Activated T-helper 17 cell treated with anti-CD3 and anti-CD28 coated beads, Interleukin-2, amount 50 U/mL, for 72 hours (primary cell): ENCODE measurements at regions not wholly inside any gene's neighbourhood (a gene's known extent, or its start where the extent isn't known, plus 50 kb on each side); places are given as distances from the start of the nearest gene placed in this dataset.

Source experiments
- ATAC-seq: fragments of 150-1000 bp; cut with Tn5 transposase; replicated peaks from 2 replicates; pipeline ENCODE4 v1.10.0; 2021; ENCODE audit warnings: mild to moderate bottlenecking, moderate library complexity
- H3K27ac Mint-ChIP-seq: one replicate; pipeline ENCODE4 v1.8.0; 2022; ENCODE audit warnings: mixed read lengths
- H3K27me3 Mint-ChIP-seq: one replicate; pipeline ENCODE4 v1.8.0; 2022; ENCODE audit warnings: mixed read lengths
- H3K36me3 Mint-ChIP-seq: one replicate; pipeline ENCODE4 v1.8.0; 2022; ENCODE audit warnings: low read depth, mild to moderate bottlenecking, mixed read lengths
- H3K4me1 Mint-ChIP-seq: one replicate; pipeline ENCODE4 v1.8.0; 2022; ENCODE audit warnings: mixed read lengths
- H3K4me3 Mint-ChIP-seq: one replicate; pipeline ENCODE4 v1.8.0; 2022; ENCODE audit warnings: mild to moderate bottlenecking, mixed read lengths
- H3K9me3 Mint-ChIP-seq: one replicate; pipeline ENCODE4 v1.8.0; 2022; ENCODE audit warnings: mixed read lengths

DNA sequence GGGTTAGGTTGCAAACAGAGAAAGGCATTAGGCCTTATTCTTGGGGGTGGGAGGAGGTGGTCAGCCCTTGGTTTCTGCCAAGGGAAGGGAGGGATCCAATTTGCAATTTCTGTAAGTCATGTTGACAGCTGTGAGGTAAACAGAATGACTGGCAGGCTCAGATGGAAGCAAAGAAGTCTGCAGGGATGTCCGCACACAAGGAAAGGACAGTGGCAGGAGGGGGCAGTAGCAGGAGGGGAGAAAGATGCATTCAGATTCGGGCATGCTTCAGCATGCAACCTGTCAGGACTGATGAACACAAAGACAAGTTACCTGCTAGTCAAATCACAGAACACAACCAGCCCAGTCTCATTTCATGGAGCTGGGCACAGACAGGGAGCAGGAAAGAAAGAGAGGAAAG lies 217.9 kb upstream of the FOXA2 start:
- Mint-ChIP-seq H3K4me3 (no peak overlapping the region), H3K27me3 (peaks cover 10% of the 10 kb centered on the region), H3K9me3 (no peaks in the 10 kb centered on the region), H3K4me1 (no peaks in the 10 kb centered on the region), H3K36me3 (no peaks in the 10 kb centered on the region), H3K27ac (no peak overlapping the region)
- no peak for ATAC-seq

DNA sequence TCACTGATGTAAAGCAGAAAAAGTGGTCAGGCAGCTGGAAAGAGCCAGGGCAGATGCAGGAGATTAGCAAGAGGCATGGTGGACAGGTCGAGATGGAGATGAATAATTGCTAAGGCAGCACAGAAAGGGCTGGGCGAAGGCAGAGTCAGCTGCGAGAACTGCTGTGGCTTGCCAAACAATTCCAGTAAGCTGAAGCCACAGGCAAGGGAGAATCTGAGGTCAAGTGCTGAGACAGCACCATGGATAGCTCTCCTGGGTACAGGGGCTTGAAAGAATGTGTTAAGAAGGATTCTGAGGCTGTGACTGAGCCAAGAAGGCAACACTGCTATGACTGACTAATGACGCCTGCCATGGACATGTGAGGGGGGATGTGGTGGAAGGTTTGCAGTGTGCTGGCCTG lies 220.8 kb upstream of the FOXA2 start:
- H3K27ac Mint-ChIP-seq = no peak overlapping the region
- H3K4me1 Mint-ChIP-seq = no peaks in the 10 kb centered on the region
- H3K27me3 Mint-ChIP-seq = peaks cover 10% of the 10 kb centered on the region
- H3K4me3 Mint-ChIP-seq = no peak overlapping the region
- ATAC-seq = no peak
- no peaks in the 10 kb centered on the region for H3K9me3 Mint-ChIP-seq
- H3K36me3 Mint-ChIP-seq = no peaks in the 10 kb centered on the region

DNA sequence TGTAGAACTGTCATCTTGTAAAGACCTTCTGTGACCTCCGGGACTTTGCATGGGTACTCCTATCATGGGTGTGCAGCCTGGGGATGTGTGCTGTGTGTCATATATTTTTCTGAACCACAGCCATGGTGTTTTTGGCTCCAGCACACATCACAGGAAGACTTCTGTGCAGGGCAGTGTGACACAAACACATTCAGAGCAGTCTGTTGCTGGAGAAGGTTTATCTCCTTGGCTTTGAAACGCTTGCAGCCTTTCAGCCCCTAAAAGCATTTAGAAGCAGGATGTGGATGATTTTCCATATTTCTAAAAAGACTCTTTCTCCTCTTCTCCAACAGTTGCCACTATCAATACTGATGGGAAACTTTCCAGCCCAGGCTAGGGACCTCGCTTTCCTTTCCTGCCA lies 221.6 kb upstream of the FOXA2 start:
- H3K9me3 Mint-ChIP-seq = no peaks in the 10 kb centered on the region
- H3K27ac Mint-ChIP-seq = no peak overlapping the region
- H3K36me3 Mint-ChIP-seq = no peaks in the 10 kb centered on the region
- ATAC-seq = no peak
- no peak overlapping the region for H3K4me3 Mint-ChIP-seq
- H3K27me3 Mint-ChIP-seq = peaks cover 7% of the 10 kb centered on the region
- H3K4me1 Mint-ChIP-seq = no peaks in the 10 kb centered on the region

DNA sequence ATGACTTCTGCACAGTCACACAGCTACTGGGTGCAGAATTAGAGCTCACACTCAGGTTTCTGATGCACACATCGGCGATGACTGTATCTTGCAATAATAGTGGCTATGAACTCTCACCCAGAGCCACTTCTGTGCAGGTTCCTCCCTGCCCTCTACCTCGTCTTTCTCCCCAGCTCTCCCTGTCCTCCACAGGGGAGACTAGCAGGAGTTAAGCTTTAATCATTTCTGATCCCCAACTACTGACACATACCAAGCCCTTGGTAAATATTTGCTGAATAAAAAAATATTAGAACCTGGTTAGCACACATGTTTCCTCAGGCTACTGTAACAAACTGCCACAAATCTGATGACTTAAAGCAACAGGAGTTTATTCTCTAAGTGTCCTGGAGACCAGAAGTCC lies 222.7 kb upstream of the FOXA2 start:
- Mint-ChIP-seq H3K4me1 (no peaks in the 10 kb centered on the region), H3K4me3 (no peak overlapping the region), H3K36me3 (no peaks in the 10 kb centered on the region), H3K9me3 (no peaks in the 10 kb centered on the region), H3K27me3 (peaks cover 7% of the 10 kb centered on the region), H3K27ac (no peak overlapping the region)
- ATAC-seq = no peak

DNA sequence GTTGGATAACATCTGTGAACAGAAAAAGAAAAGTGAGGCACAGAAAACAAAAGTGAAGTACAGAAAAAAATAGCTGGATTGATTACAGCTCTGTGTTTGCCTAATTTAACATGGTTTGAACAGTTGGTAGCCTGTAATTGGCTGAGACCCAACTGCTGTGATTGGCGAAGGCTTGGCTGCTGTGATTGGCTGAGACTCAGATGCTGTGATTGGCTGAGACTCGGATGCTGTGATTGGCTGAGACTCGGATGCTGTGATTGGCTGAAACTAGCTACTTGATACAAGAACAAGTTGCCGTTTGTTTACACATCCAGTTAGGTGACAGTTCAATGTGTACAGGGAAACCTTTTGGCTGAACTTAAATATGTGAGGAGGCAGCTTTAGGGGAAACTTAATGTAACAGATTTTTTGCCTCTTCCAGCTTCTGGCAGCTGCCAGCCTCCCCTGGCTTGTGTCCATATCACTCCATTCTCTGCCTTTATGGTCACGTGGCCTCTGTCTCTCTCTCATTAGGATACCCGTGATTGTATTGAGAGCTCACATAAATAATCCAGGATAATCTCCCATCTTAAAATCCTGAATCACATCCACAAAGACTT lies 223.4 kb upstream of the FOXA2 start:
- Mint-ChIP-seq H3K9me3 (no peaks in the 10 kb centered on the region), H3K4me3 (no peak overlapping the region), H3K27me3 (peaks cover 2% of the 10 kb centered on the region), H3K36me3 (no peaks in the 10 kb centered on the region), H3K4me1 (no peaks in the 10 kb centered on the region), H3K27ac (no peak overlapping the region)
- no peak for ATAC-seq

DNA sequence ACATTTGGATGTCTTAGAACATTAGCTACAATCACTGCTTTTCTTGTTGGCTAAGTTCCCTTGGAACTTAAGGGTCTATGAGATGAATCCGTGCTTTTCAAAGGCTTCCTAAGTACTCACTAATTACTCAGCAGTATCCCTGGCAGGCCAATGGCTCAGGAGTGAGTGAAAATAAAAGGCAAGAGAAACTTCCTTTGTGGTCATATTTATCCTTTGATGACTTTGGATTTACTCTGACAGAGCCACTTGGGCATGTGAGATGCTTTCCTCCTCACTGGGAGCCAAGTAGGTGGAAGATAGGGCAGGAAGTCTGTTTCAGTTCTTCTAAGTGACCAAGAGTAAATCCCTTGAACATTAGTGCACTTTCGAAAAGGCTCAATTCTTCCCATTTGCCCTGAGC lies 224.3 kb upstream of the FOXA2 start:
- Mint-ChIP-seq H3K27me3 (no peaks in the 10 kb centered on the region), H3K4me1 (no peaks in the 10 kb centered on the region), H3K27ac (no peak overlapping the region), H3K4me3 (no peak overlapping the region), H3K36me3 (no peaks in the 10 kb centered on the region), H3K9me3 (no peaks in the 10 kb centered on the region)
- no peak for ATAC-seq

DNA sequence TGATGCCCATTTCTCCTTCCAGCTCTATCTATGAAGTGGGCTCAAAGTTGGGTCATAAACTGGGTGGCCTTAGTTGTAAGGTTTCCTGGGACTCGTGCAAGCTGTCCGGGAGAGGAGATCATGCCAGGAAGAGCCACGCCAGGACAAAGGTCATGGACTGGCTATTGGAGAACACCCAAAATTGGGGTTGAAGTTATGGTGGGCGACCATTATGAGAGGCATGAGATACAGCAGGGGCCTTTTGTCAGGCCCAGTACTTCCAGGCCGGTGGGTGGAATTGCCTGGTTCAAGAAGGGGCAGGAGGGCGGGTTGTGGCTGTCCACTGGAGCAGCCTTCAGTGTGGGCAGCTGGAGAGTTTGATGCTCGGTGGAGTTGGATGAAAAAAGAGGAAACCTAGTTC lies 225.1 kb upstream of the SSTR4 start:
- Mint-ChIP-seq H3K4me3 (no peak overlapping the region), H3K27ac (no peak overlapping the region), H3K27me3 (no peaks in the 10 kb centered on the region), H3K4me1 (peaks cover 3% of the 10 kb centered on the region), H3K36me3 (no peaks in the 10 kb centered on the region), H3K9me3 (no peaks in the 10 kb centered on the region)
- ATAC-seq = no peak

DNA sequence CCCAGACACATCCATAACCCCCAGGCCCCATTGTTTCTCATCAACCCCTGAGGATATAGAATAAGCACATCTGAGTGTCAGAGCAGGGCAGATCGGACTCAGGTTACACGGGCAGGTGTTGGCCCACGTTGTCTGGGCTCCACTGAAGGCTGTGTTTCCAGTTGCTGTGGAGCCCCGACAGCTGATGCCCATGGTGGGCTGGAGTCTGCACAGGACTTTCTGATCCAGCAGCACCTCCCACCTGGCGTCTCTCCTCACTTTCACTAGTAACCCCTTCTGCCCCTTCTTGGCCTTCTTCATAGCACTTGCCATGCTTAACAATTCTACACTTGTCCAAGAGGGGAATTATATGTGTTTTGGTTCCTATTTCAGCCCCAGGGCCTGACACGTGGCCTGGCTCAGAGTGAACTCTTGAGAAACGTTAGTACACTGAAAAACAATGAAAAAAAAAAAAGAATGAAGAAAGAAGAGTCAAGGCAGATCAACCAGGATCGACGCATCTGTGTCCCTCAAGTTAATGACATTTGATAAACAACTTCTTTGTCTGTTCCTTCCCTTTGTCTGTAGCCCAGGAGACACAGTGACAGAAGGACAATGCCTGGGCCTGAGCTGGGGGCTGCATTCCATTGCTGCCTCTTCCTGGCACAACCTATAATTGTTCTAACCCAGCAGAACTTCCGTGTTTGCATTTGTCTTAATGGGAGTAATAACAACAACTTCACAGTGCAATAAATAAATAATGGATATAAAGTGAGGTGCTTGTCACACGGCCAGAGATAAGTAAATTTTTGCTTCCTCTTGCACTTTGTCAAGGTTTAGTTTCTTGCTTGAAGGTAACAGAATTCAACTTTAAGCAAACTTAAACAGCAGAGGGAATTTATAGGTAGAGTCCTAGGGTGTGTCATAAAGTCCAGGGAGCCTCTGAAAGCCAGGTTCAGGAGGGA lies 224.2 kb upstream of the SSTR4 start:
- H3K4me3 Mint-ChIP-seq = no peak overlapping the region
- H3K9me3 Mint-ChIP-seq = no peaks in the 10 kb centered on the region

DNA sequence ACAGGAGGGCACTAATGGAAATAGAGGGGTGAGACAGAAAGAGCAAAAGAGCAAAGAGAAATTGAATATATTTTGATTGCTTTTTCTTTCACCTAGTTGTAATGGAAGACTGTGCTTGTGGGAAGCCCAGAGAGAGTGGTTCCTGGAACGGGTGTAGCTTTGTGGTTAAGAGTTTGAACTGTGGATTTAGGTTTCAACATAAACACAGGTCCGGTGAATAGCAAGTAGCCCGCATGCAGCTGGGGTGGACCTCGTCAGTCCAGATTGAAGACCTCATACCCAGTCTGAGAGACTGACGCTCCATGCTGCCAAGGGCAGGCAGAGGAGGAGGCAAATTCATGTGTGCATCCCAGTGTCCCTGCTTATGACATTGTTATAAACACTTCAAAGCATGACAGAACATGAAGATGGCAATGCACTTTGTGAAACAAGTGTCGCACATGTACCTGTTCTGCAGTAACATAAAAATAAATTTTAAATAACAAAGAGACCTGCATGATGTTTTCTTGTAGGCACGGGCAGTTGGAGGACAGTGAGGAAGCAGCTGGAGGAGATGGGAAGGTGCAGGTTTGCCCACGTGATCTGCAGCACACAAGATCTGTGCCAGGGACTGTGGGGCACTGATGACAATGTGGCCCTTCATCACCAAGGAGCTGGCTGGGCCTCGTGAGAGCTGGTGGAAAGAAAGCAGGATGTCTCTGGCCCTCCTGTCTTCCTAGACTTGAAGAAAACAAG lies 220.5 kb upstream of the SSTR4 start:
- ATAC-seq = no peak
- Mint-ChIP-seq H3K9me3 (no peaks in the 10 kb centered on the region), H3K27ac (no peak overlapping the region), H3K4me1 (peaks cover 6% of the 10 kb centered on the region), H3K36me3 (no peaks in the 10 kb centered on the region), H3K27me3 (no peaks in the 10 kb centered on the region), H3K4me3 (no peak overlapping the region)

More for the DNA sequence above, 224.2 kb upstream of the SSTR4 start:
- ATAC-seq = no peak
- no peak overlapping the region for H3K27ac Mint-ChIP-seq
- no peaks in the 10 kb centered on the region for H3K27me3 Mint-ChIP-seq
- peaks cover 6% of the 10 kb centered on the region for H3K4me1 Mint-ChIP-seq
- no peaks in the 10 kb centered on the region for H3K36me3 Mint-ChIP-seq

DNA sequence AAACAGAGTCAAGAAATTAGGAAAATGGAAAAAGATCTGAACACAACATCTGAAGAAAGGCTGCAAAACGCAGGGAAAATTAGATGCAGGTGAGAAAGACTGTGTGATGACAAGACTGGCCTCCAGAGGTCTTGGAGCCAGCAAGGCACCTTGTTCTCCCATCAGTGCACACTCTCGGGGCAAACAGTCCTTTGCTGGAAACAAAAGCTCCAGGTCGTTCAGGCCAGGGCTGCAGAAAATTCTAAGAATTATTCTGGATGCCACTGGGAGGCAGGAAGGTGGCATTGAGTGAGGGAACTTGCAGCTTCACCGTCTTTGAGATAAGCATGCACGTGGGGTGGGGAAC lies 219.9 kb upstream of the SSTR4 start:
- no peak for ATAC-seq
- Mint-ChIP-seq H3K27me3 (no peaks in the 10 kb centered on the region), H3K4me3 (no peak overlapping the region), H3K9me3 (no peaks in the 10 kb centered on the region), H3K27ac (no peak overlapping the region), H3K36me3 (no peaks in the 10 kb centered on the region), H3K4me1 (peaks cover 6% of the 10 kb centered on the region)

DNA sequence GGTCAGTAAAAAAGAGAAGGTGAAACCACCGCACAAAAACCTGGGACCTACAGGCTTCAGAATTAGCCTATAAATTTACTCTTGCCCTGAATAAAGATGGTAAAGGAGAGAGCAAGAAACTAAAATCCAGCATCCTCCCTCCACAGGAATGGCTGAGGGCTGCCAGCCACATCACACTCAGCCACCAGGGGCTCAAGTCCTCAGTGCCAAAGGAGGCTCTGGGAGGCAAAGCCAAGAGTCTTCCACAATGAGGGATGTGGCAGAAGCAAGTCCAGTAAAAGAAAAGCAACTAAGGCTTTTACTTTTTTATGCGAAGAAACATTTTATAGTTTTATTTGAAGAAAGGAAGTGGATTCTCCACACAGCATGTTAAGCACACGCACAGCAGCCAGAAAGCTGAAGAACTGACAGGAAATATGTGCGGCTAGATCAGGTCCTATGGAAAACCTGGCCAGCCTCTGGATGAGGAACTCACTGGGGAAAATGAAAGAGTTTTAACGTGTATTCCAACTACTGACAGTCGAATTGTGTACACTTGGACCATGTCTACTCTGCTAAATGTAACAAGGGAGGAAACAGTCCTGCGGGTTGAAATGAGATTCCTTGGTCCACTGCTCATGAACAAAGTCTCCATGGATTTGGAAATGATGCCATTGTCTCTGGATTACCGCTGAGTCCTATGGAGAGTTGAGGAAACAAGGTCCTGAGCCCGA lies 219.4 kb upstream of the SSTR4 start:
- no peak overlapping the region for H3K27ac Mint-ChIP-seq
- no peaks in the 10 kb centered on the region for H3K9me3 Mint-ChIP-seq
- H3K36me3 Mint-ChIP-seq = no peaks in the 10 kb centered on the region
- no peak overlapping the region for H3K4me3 Mint-ChIP-seq
- peaks cover 6% of the 10 kb centered on the region for H3K4me1 Mint-ChIP-seq
- no peak for ATAC-seq
- H3K27me3 Mint-ChIP-seq = no peaks in the 10 kb centered on the region

DNA sequence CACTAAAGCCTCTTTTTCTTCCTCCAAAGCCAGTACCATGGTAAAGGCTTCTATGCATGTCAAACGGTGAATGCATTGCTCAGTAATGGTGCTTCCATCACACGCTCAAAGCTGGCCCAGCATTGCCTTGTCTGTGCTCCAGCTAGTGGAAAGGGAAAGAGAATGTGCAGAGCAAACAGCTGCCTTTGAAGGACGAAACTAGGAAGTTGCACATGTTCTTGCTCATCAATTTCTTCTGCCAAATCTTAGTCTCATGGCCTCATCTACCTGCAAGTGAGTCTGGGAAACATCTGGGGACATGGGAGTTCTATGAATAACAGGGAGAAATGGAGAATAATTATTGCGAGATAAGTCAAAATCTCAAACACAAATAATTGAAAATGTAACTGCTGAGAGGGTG lies 216.5 kb upstream of the SSTR4 start:
- Mint-ChIP-seq H3K27ac (no peak overlapping the region), H3K27me3 (no peaks in the 10 kb centered on the region), H3K4me3 (no peak overlapping the region), H3K9me3 (no peaks in the 10 kb centered on the region), H3K36me3 (no peaks in the 10 kb centered on the region), H3K4me1 (peaks cover 6% of the 10 kb centered on the region)
- no peak for ATAC-seq

DNA sequence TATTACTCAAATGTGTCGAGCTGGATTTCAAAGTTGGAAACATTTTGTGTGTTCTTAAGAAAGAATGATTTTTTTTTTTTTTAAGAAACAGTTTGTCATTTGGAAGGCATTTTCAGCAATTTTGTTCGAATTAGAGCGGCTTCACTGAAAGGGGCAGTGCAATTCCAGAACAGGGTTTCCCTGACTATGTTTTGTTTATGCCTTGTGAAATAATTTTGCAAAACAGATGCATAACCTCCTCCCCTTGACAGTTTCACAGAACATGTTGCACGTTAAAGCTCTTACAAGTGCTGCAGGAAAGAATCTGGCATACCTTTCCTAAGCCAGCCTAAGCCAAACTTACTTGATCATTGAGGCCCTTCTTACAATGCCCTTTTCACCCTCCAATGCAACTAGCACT lies 216.0 kb upstream of the SSTR4 start:
- Mint-ChIP-seq H3K4me3 (no peak overlapping the region), H3K27ac (no peak overlapping the region), H3K9me3 (no peaks in the 10 kb centered on the region), H3K27me3 (no peaks in the 10 kb centered on the region), H3K36me3 (no peaks in the 10 kb centered on the region), H3K4me1 (peaks cover 6% of the 10 kb centered on the region)
- ATAC-seq = no peak

DNA sequence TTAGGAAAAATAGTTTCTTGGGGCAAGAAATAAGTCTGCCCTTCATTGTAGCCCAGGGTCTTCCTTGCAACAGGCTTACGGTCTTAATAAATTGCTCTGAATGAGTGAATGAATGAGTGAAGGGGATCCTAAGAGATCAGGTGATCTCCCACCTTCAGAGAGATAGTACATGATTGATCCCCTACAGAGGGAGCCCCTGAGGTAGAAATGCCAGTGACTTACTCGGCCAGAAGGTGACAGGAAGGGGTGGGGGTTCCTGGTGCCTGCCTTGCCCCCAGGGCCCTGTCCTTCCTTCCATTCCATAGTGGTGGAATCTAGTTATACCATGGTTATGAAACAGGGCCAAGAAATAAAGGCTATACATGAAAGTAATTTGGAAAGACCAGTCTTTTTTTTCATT lies 215.3 kb upstream of the SSTR4 start:
- Mint-ChIP-seq H3K9me3 (no peaks in the 10 kb centered on the region), H3K36me3 (no peaks in the 10 kb centered on the region), H3K27me3 (no peaks in the 10 kb centered on the region), H3K4me3 (no peak overlapping the region), H3K27ac (no peak overlapping the region), H3K4me1 (peaks cover 5% of the 10 kb centered on the region)
- ATAC-seq = no peak
